ENCODE measurements at regions not wholly inside any gene's neighbourhood (a gene's known extent, or its start where the extent isn't known, plus 50 kb on each side); places are given as distances from the start of the nearest gene placed in this dataset.

- no peaks in the 10 kb centered on the region for H3K4me1 ChIP-seq
- no peaks in the 10 kb centered on the region for H3K27me3 ChIP-seq (ENCODE audit: low read depth)
- DNase-seq (no peak), ATAC-seq (no peak)
- TF ChIP-seq CTCF (IDR thresholded peaks at IDR 0.05), result no peak
- intact Hi-C loops (cut with DNase I), result no loop called here
- H3K4me3 ChIP-seq, result no peak overlapping the region
- H3K27ac ChIP-seq, result no peak overlapping the region
- H3K36me3 ChIP-seq, result no peaks in the 10 kb centered on the region
- H3K9me3 ChIP-seq, result no peaks in the 10 kb centered on the region
Observed at GRCh38 chr13:61696676-61697075, 281.0 kb upstream of the PCDH20 start.

DNA sequence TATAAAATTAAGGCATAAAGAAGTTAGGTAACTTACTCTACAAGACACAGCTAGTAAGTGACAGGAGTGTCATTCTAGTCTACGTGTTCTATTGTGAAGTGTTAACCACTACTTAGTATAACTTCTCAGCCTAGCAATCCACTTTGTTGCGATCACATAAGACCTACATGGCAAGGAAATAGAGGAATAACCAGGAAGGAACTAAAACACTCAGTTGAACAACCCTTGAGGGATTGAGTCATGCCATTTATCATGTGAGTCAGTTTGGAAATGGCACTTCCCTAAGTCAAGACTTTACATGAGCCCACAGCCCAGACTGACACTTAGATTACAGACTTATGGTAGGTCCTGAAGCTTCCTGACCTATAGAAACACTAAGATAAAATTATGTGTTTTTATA, 279.5 kb upstream of the PCDH20 start:
- Histone ChIP-seq H3K27me3 (ENCODE audit: low read depth) (no peaks in the 10 kb centered on the region), H3K27ac (no peak overlapping the region), H3K4me1 (no peaks in the 10 kb centered on the region), H3K9me3 (no peaks in the 10 kb centered on the region), H3K36me3 (no peaks in the 10 kb centered on the region), H3K4me3 (no peak overlapping the region)
- peak; percentile 72 to 78 for ATAC-seq
- DNase-seq, result no peak
- no peak for TF ChIP-seq CTCF (IDR thresholded peaks at IDR 0.05)
- intact Hi-C loops (cut with DNase I), result no loop called here

- Histone ChIP-seq H3K36me3 (no peaks in the 10 kb centered on the region), H3K9me3 (no peaks in the 10 kb centered on the region), H3K4me1 (no peaks in the 10 kb centered on the region), H3K4me3 (no peak overlapping the region), H3K27me3 (ENCODE audit: low read depth) (no peaks in the 10 kb centered on the region), H3K27ac (no peak overlapping the region)
- no peak for ATAC-seq
- TF ChIP-seq CTCF (IDR thresholded peaks at IDR 0.05), result no peak
- no peak for DNase-seq
- intact Hi-C loops (cut with DNase I), result no loop called here
Observed at GRCh38 chr13:61692691-61693090, 277.0 kb upstream of the PCDH20 start.

DNA sequence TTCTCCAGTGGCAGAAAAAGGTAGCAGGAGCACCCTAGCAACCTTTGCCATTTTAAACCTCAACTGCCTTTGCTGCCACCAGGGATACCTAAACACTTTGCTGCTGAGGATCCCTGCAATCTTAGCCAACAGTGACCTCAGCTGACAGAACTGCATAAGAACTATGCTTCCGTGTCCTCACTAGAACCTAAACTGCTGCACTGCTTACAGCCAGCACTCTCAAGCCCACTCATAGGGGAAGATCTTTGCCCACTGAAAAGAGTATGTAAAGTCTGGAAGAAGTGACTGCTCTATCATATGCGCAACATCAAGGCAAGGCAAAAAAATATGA, 270.0 kb upstream of the PCDH20 start:
- peak in 1 of 2 donors; percentile 19 for ATAC-seq
- no peaks in the 10 kb centered on the region for H3K4me1 ChIP-seq
- no peak overlapping the region for H3K27ac ChIP-seq
- no peak for TF ChIP-seq CTCF (IDR thresholded peaks at IDR 0.05)
- H3K4me3 ChIP-seq, result no peak overlapping the region
- no peak for DNase-seq
- no peaks in the 10 kb centered on the region for H3K36me3 ChIP-seq
- intact Hi-C loops (cut with DNase I), result no loop called here
- H3K27me3 ChIP-seq (ENCODE audit: low read depth), result no peaks in the 10 kb centered on the region
- H3K9me3 ChIP-seq, result no peaks in the 10 kb centered on the region

DNA sequence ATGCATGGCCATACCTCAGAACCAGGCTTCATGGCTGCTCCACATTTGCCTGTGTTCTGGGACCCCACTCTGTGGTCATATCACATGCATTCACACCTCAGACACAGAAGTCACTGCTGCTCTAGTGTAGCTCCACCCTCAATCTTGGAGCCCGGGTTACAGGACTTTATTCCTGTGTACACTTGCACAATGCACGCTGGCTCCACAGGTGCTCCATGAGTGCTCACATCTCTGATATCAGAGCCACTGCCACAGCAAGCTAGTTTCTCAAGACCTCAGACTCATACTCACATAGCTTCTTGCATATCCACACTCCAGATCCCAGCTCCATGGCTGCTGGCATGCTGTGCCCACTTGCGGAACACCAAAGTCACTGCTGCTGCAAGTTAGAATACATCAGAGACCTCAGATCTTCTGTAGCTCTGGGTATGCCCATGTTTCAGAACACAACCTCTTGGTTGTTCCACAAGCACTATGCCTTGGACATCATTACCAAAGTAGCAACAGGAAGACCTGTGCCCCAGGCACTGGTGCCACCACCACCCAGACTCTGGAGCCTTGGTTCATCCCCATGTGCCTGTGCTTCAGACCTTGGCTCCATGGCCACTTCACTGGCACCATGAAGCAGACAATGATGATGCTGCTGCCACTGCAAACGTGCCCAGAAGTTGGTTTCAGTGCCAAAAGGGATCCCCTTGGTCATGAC, 269.5 kb upstream of the PCDH20 start:
- no peak overlapping the region for H3K27ac ChIP-seq
- no peaks in the 10 kb centered on the region for H3K4me1 ChIP-seq
- H3K4me3 ChIP-seq, result no peak overlapping the region
- DNase-seq, result no peak
- intact Hi-C loops (cut with DNase I), result no loop called here
- ATAC-seq, result no peak
- TF ChIP-seq CTCF (IDR thresholded peaks at IDR 0.05), result no peak
- H3K27me3 ChIP-seq (ENCODE audit: low read depth), result no peaks in the 10 kb centered on the region
- no peaks in the 10 kb centered on the region for H3K36me3 ChIP-seq
- no peaks in the 10 kb centered on the region for H3K9me3 ChIP-seq

Data from lower lobe of right lung (tissue), 2 donors.